HCT116 (cell line): ENCODE measurements at regions not wholly inside any gene's neighbourhood (a gene's known extent, or its start where the extent isn't known, plus 50 kb on each side); places are given as distances from the start of the nearest gene placed in this dataset.

Experiments used
- ATAC-seq: fragments of 200-7000 bp; cut with Tn5 transposase; 2 replicates; pipeline ENCODE4 v1.9.1; 2020; ENCODE audit warnings: mild to moderate bottlenecking, moderate library complexity
- BruUV-seq: library from RNA; stranded (reverse); fragments of 400-500 nt; replicated peaks from 2 replicates; lab custom pipeline; 2021; lab: Mats Ljungman, UMichigan
- CTCF ChIA-PET: fragments of 300-600 bp; sonication (Branson Sonifier 250); formaldehyde crosslinking; loops from one replicate; lab custom pipeline; 2021; ENCODE audit warnings: antibody characterized with exemption; lab: Charles Lee
- POLR2A ChIA-PET: fragments of 300-600, 350-600 bp; sonication (Branson Sonifier 250); formaldehyde crosslinking; loops from one replicate; lab custom pipeline; 2021; ENCODE audit warnings: antibody characterized with exemption; lab: Charles Lee
- RAD21 ChIA-PET, 2 experiments: fragments of 300-600 bp; sonication (Branson Sonifier 250); formaldehyde crosslinking; loops; one replicate each; lab custom pipeline; 2023; ENCODE audit warnings: low total read pairs in 2 of 2; ENCODE audit not compliant: uncharacterized antibody in 2 of 2, unreplicated experiment in 2 of 2, low non-redundant PET in 1 of 2; lab: Charles Lee
- DNase-seq: peaks from one replicate; pipeline ENCODE4 v3.0.0-alpha.2; 2010; ENCODE audit warnings: low read depth, low spot score
- H2AFZ ChIP-seq: fragments of 200-600 bp; shearing (Covaris generic), sonication (generic); 2 replicates; pipeline ENCODE4 v1.6.1; 2017; ENCODE audit warnings: low read depth, mixed run types, mixed read lengths, antibody characterized with exemption, low read length; ENCODE audit not compliant: poor library complexity, severe bottlenecking
- H3K27ac ChIP-seq: 2 replicates; pipeline ENCODE4 v1.5.1; 2012; ENCODE audit warnings: low read depth, low read length
- H3K27me3 ChIP-seq: fragments of 200-600 bp; sonication (generic); 2 replicates; pipeline ENCODE4 v1.6.1; 2016; ENCODE audit warnings: mixed run types, low read length, mixed read lengths; ENCODE audit not compliant: insufficient read depth
- H3K36me3 ChIP-seq, 2 experiments: fragments of 200-500 bp in 1 of 2; fragments of 200-600 bp in 1 of 2; sonication (Bioruptor generic) in 1 of 2; sonication (generic) in 1 of 2; 2 replicates each; pipeline versions ENCODE4 v1.5.1 to v1.6.1; 2014 to 2016; ENCODE audit warnings: low read length in 2 of 2, inconsistent platforms in 1 of 2, mixed read lengths in 1 of 2, mixed run types in 1 of 2; ENCODE audit not compliant: insufficient read depth in 2 of 2, control insufficient read depth in 1 of 2
- H3K4me1 ChIP-seq, 2 experiments: fragments of 200-600 bp in 1 of 2; sonication (generic) in 1 of 2; 2 replicates each; pipeline versions ENCODE4 v1.5.1 to v1.6.1; 2012 to 2017; ENCODE audit warnings: low read length in 2 of 2, inconsistent platforms in 1 of 2, mild to moderate bottlenecking in 1 of 2, mixed read lengths in 1 of 2, mixed run types in 1 of 2, moderate library complexity in 1 of 2; ENCODE audit not compliant: insufficient read depth in 2 of 2, control insufficient read depth in 1 of 2
- H3K4me2 ChIP-seq: fragments of 200-600 bp; sonication (generic); 2 replicates; pipeline ENCODE4 v1.6.1; 2017; ENCODE audit warnings: mixed run types, low read length, mixed read lengths
- H3K4me3 ChIP-seq, 2 experiments: fragments of 200-600 bp in 1 of 2; sonication (generic) in 1 of 2; replicated peaks in 1 of 2; 2 replicates each; pipeline ENCODE4 v1.5.1; 2011 to 2016; ENCODE audit warnings: low read length in 2 of 2, control low read depth in 1 of 2, low read depth in 1 of 2, mild to moderate bottlenecking in 1 of 2, mixed read lengths in 1 of 2, mixed run types in 1 of 2
- H3K79me2 ChIP-seq: fragments of 200-600 bp; sonication (generic); 2 replicates; pipeline ENCODE4 v1.6.1; 2017; ENCODE audit warnings: mild to moderate bottlenecking, mixed run types, low read length, moderate library complexity, mixed read lengths; ENCODE audit not compliant: insufficient read depth
- H3K9ac ChIP-seq: fragments of 200-600 bp; sonication (generic); 2 replicates; pipeline ENCODE4 v1.6.1; 2016; ENCODE audit warnings: low read length, mixed read lengths
- H3K9me2 ChIP-seq: fragments of 200-600 bp; sonication (generic), shearing (Covaris generic); 2 replicates; pipeline ENCODE4 v1.6.1; 2017; ENCODE audit warnings: mixed run types, mild to moderate bottlenecking, moderate library complexity; ENCODE audit not compliant: insufficient read depth
- H3K9me3 ChIP-seq, 2 experiments: fragments of 200-500 bp in 1 of 2; fragments of 200-600 bp in 1 of 2; sonication (Bioruptor generic) in 1 of 2; sonication (generic) in 1 of 2; 2 replicates each; pipeline ENCODE4 v1.6.1; 2014 to 2017; ENCODE audit warnings: low read length in 2 of 2, mixed read lengths in 2 of 2, inconsistent platforms in 1 of 2, low read depth in 1 of 2, mild to moderate bottlenecking in 1 of 2, mixed run types in 1 of 2, moderate library complexity in 1 of 2; ENCODE audit not compliant: control insufficient read depth in 1 of 2, insufficient read depth in 1 of 2
- H4K20me1 ChIP-seq: fragments of 200-600 bp; sonication (generic), shearing (Covaris generic); 2 replicates; pipeline ENCODE4 v1.6.1; 2017; ENCODE audit warnings: mixed run types, mild to moderate bottlenecking, moderate library complexity; ENCODE audit not compliant: insufficient read depth
- CBX3 ChIP-seq: IDR thresholded peaks from 2 replicates; pipeline ENCODE4 v1.6.1; 2012; ENCODE audit warnings: low read depth
- CEBPB ChIP-seq: IDR thresholded peaks from 2 replicates; pipeline ENCODE4 v1.6.1; 2012; ENCODE audit warnings: low read depth
- CTCF ChIP-seq, 3 experiments: fragments of 200-600 bp in 1 of 3; sonication (generic) in 1 of 3; IDR thresholded peaks in 2 of 3; conservative IDR thresholded peaks in 1 of 3; 2 replicates each; pipeline ENCODE4 v1.5.1; 2012 to 2017; ENCODE audit warnings: low read depth in 2 of 3, low read length in 2 of 3, antibody characterized with exemption in 1 of 3, borderline replicate concordance in 1 of 3, control low read depth in 1 of 3, mild to moderate bottlenecking in 1 of 3, mixed read lengths in 1 of 3, mixed run types in 1 of 3, moderate library complexity in 1 of 3; ENCODE audit not compliant: insufficient read depth in 1 of 3
- EGR1 ChIP-seq: IDR thresholded peaks from 2 replicates; pipeline ENCODE4 v1.6.1; 2012; ENCODE audit warnings: low read depth
- EZH2 ChIP-seq: fragments of 200-600 bp; sonication (generic); IDR thresholded peaks from 2 replicates; pipeline ENCODE4 v1.6.1; 2017; ENCODE audit warnings: antibody characterized with exemption, mixed run types
- EZH2phosphoT487 ChIP-seq: fragments of 200-600 bp; IDR thresholded peaks from 2 replicates; pipeline ENCODE4 v1.6.1; 2018; ENCODE audit warnings: antibody characterized with exemption, borderline replicate concordance
- MAX ChIP-seq: IDR thresholded peaks from 2 replicates; pipeline ENCODE4 v1.6.1; 2012
- POLR2AphosphoS5 ChIP-seq: IDR thresholded peaks from 2 replicates; pipeline ENCODE4 v1.6.1; 2011; ENCODE audit warnings: mild to moderate bottlenecking, low read depth, low read length, moderate library complexity
- SIN3A ChIP-seq: IDR thresholded peaks from 2 replicates; pipeline ENCODE4 v1.6.1; 2012; ENCODE audit warnings: low read depth
- SP1 ChIP-seq: IDR thresholded peaks from 2 replicates; pipeline ENCODE4 v1.6.1; 2012; ENCODE audit warnings: low read depth
- SRF ChIP-seq: IDR thresholded peaks from 2 replicates; pipeline ENCODE4 v1.6.1; 2012; ENCODE audit warnings: low read depth
- TCF7L2 ChIP-seq: IDR thresholded peaks from 2 replicates; pipeline ENCODE4 v1.7.0; 2011; ENCODE audit warnings: borderline replicate concordance, inconsistent platforms; ENCODE audit not compliant: insufficient read depth, insufficient read length; ENCODE audit errors: extremely low read depth
- ZFX ChIP-seq: fragments of 450-650 bp; IDR thresholded peaks from 2 replicates; pipeline ENCODE4 v1.6.1; 2017
- ZNF274 ChIP-seq: fragments of 200-500 bp; sonication (Bioruptor generic); IDR thresholded peaks from 2 replicates; pipeline ENCODE4 v1.6.1; 2014; ENCODE audit warnings: mild to moderate bottlenecking, low read depth, low read length, inconsistent platforms
- intact Hi-C: fragments of 100-400 bp; cut with micrococcal nuclease; formaldehyde crosslinking; loops from 2 replicates; pipeline ENCODE4 v1.10.0; 2022

DNA sequence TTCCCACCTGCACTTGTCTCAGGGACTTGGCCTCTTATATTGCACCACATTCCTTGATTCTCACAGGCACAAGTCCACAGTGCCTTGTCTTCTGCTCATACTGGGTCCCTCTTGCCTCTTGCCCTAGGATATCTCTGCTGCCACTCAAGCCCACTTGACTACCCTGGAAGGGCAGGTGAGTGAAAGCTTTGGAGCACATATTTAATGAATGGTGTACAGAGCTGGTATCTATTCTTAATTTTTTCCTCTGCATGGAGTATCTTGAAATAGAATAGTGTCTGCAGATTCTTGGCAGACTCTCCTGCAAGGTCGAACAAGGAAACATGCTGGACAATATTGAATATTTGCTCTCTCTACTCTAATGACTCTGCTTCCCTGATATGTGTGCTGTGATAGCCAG is 1248.0 kb downstream of the MAT2B start:
- CTCF ChIA-PET: no interaction called here
- BruUV-seq: no TSS peak
- H3K4me2 ChIP-seq: no peak overlapping the region
- H3K9me3 ChIP-seq: peaks cover 3 to 9% of the 10 kb centered on the region in 2 experiments; a peak in 2 of 4 replicates
- H3K27ac ChIP-seq: no peak overlapping the region
- POLR2A ChIA-PET: no interaction called here
- no peak overlapping the region for H2AFZ ChIP-seq
- H3K36me3 ChIP-seq: no peaks in the 10 kb centered on the region
- no peaks in the 10 kb centered on the region for H3K4me1 ChIP-seq
- intact Hi-C loops: no loop called here
- no peaks in the 10 kb centered on the region for H4K20me1 ChIP-seq
- no peak for DNase-seq
- TF ChIP-seq POLR2AphosphoS5 (no peak), SP1 (no peak), ZNF274 (no peak), SRF (no peak), SIN3A (no peak), CEBPB (no peak)
- RAD21 ChIA-PET: no interaction called here
- no peaks in the 10 kb centered on the region for H3K79me2 ChIP-seq
- no peaks in the 10 kb centered on the region for H3K9me2 ChIP-seq
- no peaks in the 10 kb centered on the region for H3K27me3 ChIP-seq
- no peak for ATAC-seq
- no peak overlapping the region for H3K4me3 ChIP-seq
- no peak overlapping the region for H3K9ac ChIP-seq

- ChIA-PET CTCF (no interaction called here), POLR2A (no interaction called here), RAD21 (no interaction called here)
- no peaks in the 10 kb centered on the region for H3K4me1 ChIP-seq
- H3K36me3 ChIP-seq: no peaks in the 10 kb centered on the region
- no peak overlapping the region for H3K4me2 ChIP-seq
- ATAC-seq (no peak), DNase-seq (no peak)
- H4K20me1 ChIP-seq: no peaks in the 10 kb centered on the region
- H3K9me2 ChIP-seq: no peaks in the 10 kb centered on the region
- peaks cover 4 to 14% of the 10 kb centered on the region in 2 experiments; a peak in 2 of 4 replicates for H3K9me3 ChIP-seq
- TF ChIP-seq CTCF (IDR thresholded peaks at IDR 0.05 in 2 of 3, conservative IDR thresholded peaks at IDR 0.05 in 1 of 3; ENCODE audit: borderline replicate concordance in 1 of 3, insufficient read depth in 1 of 3, low read depth in 2 of 3, low read length in 2 of 3) (no peak), CBX3 (no peak), SP1 (no peak), EZH2 (no peak), ZFX (no peak), EGR1 (no peak), TCF7L2 (no peak), SIN3A (no peak), EZH2phosphoT487 (no peak), MAX (no peak), CEBPB (no peak)
- intact Hi-C loops: no loop called here
- H2AFZ ChIP-seq: no peak overlapping the region
- no peak overlapping the region for H3K4me3 ChIP-seq
- no peaks in the 10 kb centered on the region for H3K79me2 ChIP-seq
- no peaks in the 10 kb centered on the region for H3K27me3 ChIP-seq
- H3K9ac ChIP-seq: no peak overlapping the region
- BruUV-seq: no TSS peak
- H3K27ac ChIP-seq: no peak overlapping the region
These were observed 1257.8 kb downstream of the MAT2B start for GRCh38 chr5:164763206-164763605.
